ENCODE measurements at regions not wholly inside any gene's neighbourhood (a gene's known extent, or its start where the extent isn't known, plus 50 kb on each side); places are given as distances from the start of the nearest gene placed in this dataset.

GRCh38 chr18:37660658-37661057, 95.1 kb upstream of the CELF4 start:
- Histone ChIP-seq H3K79me2 (ENCODE audit: control insufficient read depth, insufficient read depth, low read length) (no peaks in the 10 kb centered on the region), H3K9me3 (replicated peaks; ENCODE audit: control insufficient read depth, insufficient read depth, low read length) (no peaks in the 10 kb centered on the region), H3K4me1 (ENCODE audit: control insufficient read depth, insufficient read depth, low read length) (no peaks in the 10 kb centered on the region), H3K4me3 (no peak overlapping the region), H3K4me2 (ENCODE audit: control insufficient read depth, insufficient read depth) (no peak overlapping the region), H4K20me1 (ENCODE audit: control insufficient read depth, insufficient read depth) (no peaks in the 10 kb centered on the region), H3K9ac (ENCODE audit: control insufficient read depth, insufficient read depth, low read length) (no peak overlapping the region), H2AFZ (ENCODE audit: control insufficient read depth, low read depth, low read length) (no peak overlapping the region), H3K27me3 (replicated peaks in 1 of 2; ENCODE audit: control insufficient read depth in 2 of 2, insufficient read depth in 2 of 2, low read length in 1 of 2) (no peaks in the 10 kb centered on the region; a peak in 1 of 4 replicates), H3K27ac (ENCODE audit: control insufficient read depth, insufficient read depth) (no peak overlapping the region), H3K36me3 (ENCODE audit: control insufficient read depth in 2 of 2, insufficient read depth in 2 of 2, low read length in 1 of 2) (no peaks in the 10 kb centered on the region)
- in situ Hi-C loops (cut with MboI): no loop called here
- ChIA-PET SMC1A (ENCODE audit: uncharacterized antibody, unreplicated experiment) (no interaction called here), RAD21 (ENCODE audit: unreplicated experiment) (no interaction called here), CTCF (no interaction called here), POLR2A (no interaction called here)
- intact Hi-C loops (cut with micrococcal nuclease; ENCODE audit: unreplicated experiment): no loop called here
- 3% methylated on average over 2 of the region's 2 CpGs for WGBS (ENCODE audit: insufficient coverage, insufficient replicate concordance, low lambda C conversion rate, missing lambda C conversion rate)
- ATAC-seq (no peak), DNase-seq (ENCODE audit: low read depth, low spot score) (no peak), FAIRE-seq (no peak)
- BruUV-seq (replicated peaks): no TSS peak
- TF ChIP-seq BMI1 (IDR thresholded peaks at IDR 0.05; ENCODE audit: borderline replicate concordance): no peak
- TF ChIP-seq, protein P1, sequence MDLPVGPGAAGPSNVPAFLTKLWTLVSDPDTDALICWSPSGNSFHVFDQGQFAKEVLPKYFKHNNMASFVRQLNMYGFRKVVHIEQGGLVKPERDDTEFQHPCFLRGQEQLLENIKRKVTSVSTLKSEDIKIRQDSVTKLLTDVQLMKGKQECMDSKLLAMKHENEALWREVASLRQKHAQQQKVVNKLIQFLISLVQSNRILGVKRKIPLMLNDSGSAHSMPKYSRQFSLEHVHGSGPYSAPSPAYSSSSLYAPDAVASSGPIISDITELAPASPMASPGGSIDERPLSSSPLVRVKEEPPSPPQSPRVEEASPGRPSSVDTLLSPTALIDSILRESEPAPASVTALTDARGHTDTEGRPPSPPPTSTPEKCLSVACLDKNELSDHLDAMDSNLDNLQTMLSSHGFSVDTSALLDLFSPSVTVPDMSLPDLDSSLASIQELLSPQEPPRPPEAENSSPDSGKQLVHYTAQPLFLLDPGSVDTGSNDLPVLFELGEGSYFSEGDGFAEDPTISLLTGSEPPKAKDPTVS (IDR thresholded peaks at IDR 0.05; ENCODE audit: low read depth, low read length): no peak
- no peak for TF ChIP-seq CUX1 (IDR thresholded peaks at IDR 0.05; ENCODE audit: insufficient replicate concordance, low read depth, low read length)
- TF ChIP-seq HDGF (IDR thresholded peaks at IDR 0.05): no peak
- no peak for TF ChIP-seq CHD1 (IDR thresholded peaks at IDR 0.05; ENCODE audit: low read depth, low read length)
- no peak for TF ChIP-seq DPF2 (IDR thresholded peaks at IDR 0.05)
- no peak for TF ChIP-seq TCF7 (IDR thresholded peaks at IDR 0.05; ENCODE audit: borderline replicate concordance)
- TF ChIP-seq CHD4 (IDR thresholded peaks at IDR 0.05): no peak
- no peak for TF ChIP-seq CREB1 (IDR thresholded peaks at IDR 0.05; ENCODE audit: low read depth)
- no peak for TF ChIP-seq ZNF274 (IDR thresholded peaks at IDR 0.05; ENCODE audit: insufficient read depth, insufficient read length)
- TF ChIP-seq ATF7 (IDR thresholded peaks at IDR 0.05; ENCODE audit: low read depth): no peak
- no peak for TF ChIP-seq FOXM1 (IDR thresholded peaks at IDR 0.05; ENCODE audit: low read depth, low read length)
- TF ChIP-seq NR2C2 (IDR thresholded peaks at IDR 0.05; ENCODE audit: borderline replicate concordance, control insufficient read depth, insufficient read length, low read depth): no peak
- TF ChIP-seq IKZF1 (conservative IDR thresholded peaks at IDR 0.05): no peak
- TF ChIP-seq, protein P2, sequence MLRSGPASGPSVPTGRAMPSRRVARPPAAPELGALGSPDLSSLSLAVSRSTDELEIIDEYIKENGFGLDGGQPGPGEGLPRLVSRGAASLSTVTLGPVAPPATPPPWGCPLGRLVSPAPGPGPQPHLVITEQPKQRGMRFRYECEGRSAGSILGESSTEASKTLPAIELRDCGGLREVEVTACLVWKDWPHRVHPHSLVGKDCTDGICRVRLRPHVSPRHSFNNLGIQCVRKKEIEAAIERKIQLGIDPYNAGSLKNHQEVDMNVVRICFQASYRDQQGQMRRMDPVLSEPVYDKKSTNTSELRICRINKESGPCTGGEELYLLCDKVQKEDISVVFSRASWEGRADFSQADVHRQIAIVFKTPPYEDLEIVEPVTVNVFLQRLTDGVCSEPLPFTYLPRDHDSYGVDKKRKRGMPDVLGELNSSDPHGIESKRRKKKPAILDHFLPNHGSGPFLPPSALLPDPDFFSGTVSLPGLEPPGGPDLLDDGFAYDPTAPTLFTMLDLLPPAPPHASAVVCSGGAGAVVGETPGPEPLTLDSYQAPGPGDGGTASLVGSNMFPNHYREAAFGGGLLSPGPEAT (IDR thresholded peaks at IDR 0.05; ENCODE audit: low read depth): no peak
- no peak for TF ChIP-seq ZNF24 (IDR thresholded peaks at IDR 0.05)
- TF ChIP-seq NFIC (IDR thresholded peaks at IDR 0.05; ENCODE audit: low read depth, low read length): no peak
- TF ChIP-seq ZBTB33 (IDR thresholded peaks at IDR 0.05): no peak

Data from GM12878 (cell line).